ENCODE measurements at regions not wholly inside any gene's neighbourhood (a gene's known extent, or its start where the extent isn't known, plus 50 kb on each side); places are given as distances from the start of the nearest gene placed in this dataset.

DNA sequence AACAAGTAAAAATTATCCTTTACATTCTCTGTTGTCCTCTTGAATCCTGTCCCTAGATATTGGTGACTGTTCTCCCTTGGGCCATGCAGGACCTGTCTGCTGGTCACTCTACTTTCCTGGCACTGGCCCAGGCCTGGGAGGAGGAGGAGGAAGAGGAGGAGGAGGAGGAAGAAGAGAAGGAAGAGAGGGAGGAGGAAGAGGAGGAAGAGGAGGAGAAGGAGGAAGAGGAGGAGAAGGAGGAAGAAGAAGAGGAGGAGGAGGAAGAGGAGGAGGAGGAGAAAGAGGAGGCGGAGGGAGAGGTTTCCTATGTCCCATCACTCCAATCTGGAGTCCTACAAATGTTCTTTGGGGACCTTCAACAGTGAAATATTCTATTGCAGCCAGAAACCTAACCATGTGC, 97.3 kb upstream of the NAMPT start:
- POLR2A ChIA-PET = no interaction called here
- H3K27me3 ChIP-seq (ENCODE audit: control insufficient read depth in 1 of 2, insufficient read depth in 2 of 2, low read length in 2 of 2) = peaks cover 0 to 14% of the 10 kb centered on the region in 2 experiments; a peak in 2 of 5 replicates
- ATAC-seq (no peak), FAIRE-seq (no peak), DNase-seq (ENCODE audit: low spot score) (no peak)
- no peak overlapping the region for H2AFZ ChIP-seq (ENCODE audit: low read length)
- H3K79me2 ChIP-seq (ENCODE audit: insufficient read depth, low read length) = no peaks in the 10 kb centered on the region
- no peaks in the 10 kb centered on the region for H3K36me3 ChIP-seq (replicated peaks in 1 of 2; ENCODE audit: control insufficient read depth in 1 of 2, insufficient read depth in 2 of 2, low read length in 2 of 2)
- in situ Hi-C loops (cut with HindIII; ENCODE audit: extremely low pct_ligation_motif_present, low pct_unique_long_range_greater_than_20kb) = no loop called here
- H4K20me1 ChIP-seq (ENCODE audit: insufficient read depth, low read length) = no peaks in the 10 kb centered on the region
- no peak overlapping the region for H3K4me2 ChIP-seq (ENCODE audit: low read depth, low read length)
- intact Hi-C loops (cut with micrococcal nuclease; ENCODE audit: unreplicated experiment) = no loop called here
- H3K9ac ChIP-seq (ENCODE audit: insufficient read depth, low read depth, low read length) = no peak overlapping the region
- CTCF ChIA-PET (ENCODE audit: low intra/inter-chr PET ratio, low total read pairs) = no interaction called here
- TF ChIP-seq SRSF1 (optimal IDR thresholded peaks at IDR 0.05; ENCODE audit: low read depth, low read length) (no peak), ZNF792 (CRISPR knock-in tag; IDR thresholded peaks at IDR 0.05) (no peak), ZNF33A (CRISPR knock-in tag; IDR thresholded peaks at IDR 0.05; ENCODE audit: borderline replicate concordance) (no peak), ZNF260 (CRISPR knock-in tag; IDR thresholded peaks at IDR 0.05; ENCODE audit: borderline replicate concordance, low read depth) (no peak), ZKSCAN5 (CRISPR knock-in tag; IDR thresholded peaks at IDR 0.05) (no peak), ZNF367 (CRISPR knock-in tag; IDR thresholded peaks at IDR 0.05; ENCODE audit: borderline replicate concordance) (no peak), ZNF746 (CRISPR knock-in tag; IDR thresholded peaks at IDR 0.05) (no peak), ZNF451 (CRISPR knock-in tag; IDR thresholded peaks at IDR 0.05) (no peak), ZNF704 (CRISPR knock-in tag; IDR thresholded peaks at IDR 0.05; ENCODE audit: borderline replicate concordance) (no peak), ZNF660 (CRISPR knock-in tag; IDR thresholded peaks at IDR 0.05; ENCODE audit: borderline replicate concordance, low read depth) (no peak), ZNF234 (CRISPR knock-in tag; conservative IDR thresholded peaks at IDR 0.05) (no peak), SCMH1 (CRISPR knock-in tag; IDR thresholded peaks at IDR 0.05; ENCODE audit: borderline replicate concordance) (no peak), KDM4B (CRISPR knock-in tag; IDR thresholded peaks at IDR 0.05) (no peak), ZNF331 (CRISPR knock-in tag; IDR thresholded peaks at IDR 0.05) (no peak)
- TF ChIP-seq, protein P1, sequence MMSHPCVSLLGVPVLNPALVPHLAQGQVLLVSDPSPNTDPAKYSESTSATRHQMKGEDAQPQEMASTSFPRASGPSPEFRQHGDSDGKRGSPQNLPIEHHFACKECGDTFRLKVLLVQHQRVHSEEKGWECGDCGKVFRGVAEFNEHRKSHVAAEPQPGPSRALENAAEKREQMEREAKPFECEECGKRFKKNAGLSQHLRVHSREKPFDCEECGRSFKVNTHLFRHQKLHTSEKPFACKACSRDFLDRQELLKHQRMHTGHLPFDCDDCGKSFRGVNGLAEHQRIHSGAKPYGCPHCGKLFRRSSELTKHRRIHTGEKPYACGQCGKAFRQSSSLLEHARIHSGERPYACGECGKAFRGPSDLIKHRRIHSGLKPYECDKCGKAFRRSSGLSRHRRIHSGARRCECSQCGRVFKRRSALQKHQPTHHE (CRISPR knock-in tag; IDR thresholded peaks at IDR 0.05; ENCODE audit: borderline replicate concordance) = no peak
- TF ChIP-seq, protein P2, sequence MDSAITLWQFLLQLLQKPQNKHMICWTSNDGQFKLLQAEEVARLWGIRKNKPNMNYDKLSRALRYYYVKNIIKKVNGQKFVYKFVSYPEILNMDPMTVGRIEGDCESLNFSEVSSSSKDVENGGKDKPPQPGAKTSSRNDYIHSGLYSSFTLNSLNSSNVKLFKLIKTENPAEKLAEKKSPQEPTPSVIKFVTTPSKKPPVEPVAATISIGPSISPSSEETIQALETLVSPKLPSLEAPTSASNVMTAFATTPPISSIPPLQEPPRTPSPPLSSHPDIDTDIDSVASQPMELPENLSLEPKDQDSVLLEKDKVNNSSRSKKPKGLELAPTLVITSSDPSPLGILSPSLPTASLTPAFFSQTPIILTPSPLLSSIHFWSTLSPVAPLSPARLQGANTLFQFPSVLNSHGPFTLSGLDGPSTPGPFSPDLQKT (CRISPR knock-in tag; IDR thresholded peaks at IDR 0.05; ENCODE audit: borderline replicate concordance) = no peak
- TF ChIP-seq, protein P3, sequence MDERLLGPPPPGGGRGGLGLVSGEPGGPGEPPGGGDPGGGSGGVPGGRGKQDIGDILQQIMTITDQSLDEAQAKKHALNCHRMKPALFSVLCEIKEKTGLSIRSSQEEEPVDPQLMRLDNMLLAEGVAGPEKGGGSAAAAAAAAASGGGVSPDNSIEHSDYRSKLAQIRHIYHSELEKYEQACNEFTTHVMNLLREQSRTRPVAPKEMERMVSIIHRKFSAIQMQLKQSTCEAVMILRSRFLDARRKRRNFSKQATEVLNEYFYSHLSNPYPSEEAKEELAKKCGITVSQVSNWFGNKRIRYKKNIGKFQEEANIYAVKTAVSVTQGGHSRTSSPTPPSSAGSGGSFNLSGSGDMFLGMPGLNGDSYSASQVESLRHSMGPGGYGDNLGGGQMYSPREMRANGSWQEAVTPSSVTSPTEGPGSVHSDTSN (CRISPR knock-in tag; IDR thresholded peaks at IDR 0.05) = no peak
- H3K9me3 ChIP-seq (ENCODE audit: low read length) = no peaks in the 10 kb centered on the region
- WGBS (ENCODE audit: low lambda C conversion rate) = 0% methylated on average over 1 of the region's 1 CpG
- H3K4me1 ChIP-seq (ENCODE audit: insufficient read depth, low read length) = no peaks in the 10 kb centered on the region
- no peak overlapping the region for H3K27ac ChIP-seq (ENCODE audit: extremely low read length, insufficient read depth, low read length)
- BruUV-seq (replicated peaks) = no TSS peak
- H3K4me3 ChIP-seq (replicated peaks in 1 of 3; ENCODE audit: insufficient read depth in 1 of 3, low read depth in 2 of 3, low read length in 3 of 3) = no peak overlapping the region

All from HepG2 (cell line).